ENCODE measurements at regions not wholly inside any gene's neighbourhood (a gene's known extent, or its start where the extent isn't known, plus 50 kb on each side); places are given as distances from the start of the nearest gene placed in this dataset.

GRCh38 chr1:18535391-18536210 lies 54.9 kb downstream of the KLHDC7A start:
- DNase-seq (ENCODE audit: low read depth in 4 of 4, low spot score in 3 of 4): no peak

- no peak for DNase-seq (ENCODE audit: low read depth in 4 of 4, low spot score in 3 of 4)
Measured at GRCh38 chr1:18536356-18536755, 55.6 kb downstream of the KLHDC7A start.

DNA sequence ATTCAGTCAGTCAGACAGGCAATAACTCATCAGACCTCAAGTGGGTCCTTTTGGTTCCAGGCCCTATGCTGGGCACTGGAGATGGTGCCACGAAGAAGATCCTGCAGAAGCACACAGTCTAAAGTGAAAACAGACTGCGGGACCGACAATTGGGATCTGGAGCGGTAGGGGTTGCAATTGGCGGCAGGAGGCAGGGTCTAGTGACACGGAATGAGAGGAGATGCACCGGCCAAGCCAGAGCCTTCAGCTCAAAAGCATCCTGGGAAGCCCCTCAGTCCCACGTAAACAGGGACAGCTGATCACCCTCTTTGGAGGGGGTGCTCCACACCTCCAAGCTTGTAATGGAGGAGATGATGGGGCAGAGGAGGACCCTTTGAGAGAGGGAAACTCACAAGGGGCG lies 56.2 kb downstream of the KLHDC7A start:
- no peak for DNase-seq (ENCODE audit: low read depth in 4 of 4, low spot score in 3 of 4)

DNA sequence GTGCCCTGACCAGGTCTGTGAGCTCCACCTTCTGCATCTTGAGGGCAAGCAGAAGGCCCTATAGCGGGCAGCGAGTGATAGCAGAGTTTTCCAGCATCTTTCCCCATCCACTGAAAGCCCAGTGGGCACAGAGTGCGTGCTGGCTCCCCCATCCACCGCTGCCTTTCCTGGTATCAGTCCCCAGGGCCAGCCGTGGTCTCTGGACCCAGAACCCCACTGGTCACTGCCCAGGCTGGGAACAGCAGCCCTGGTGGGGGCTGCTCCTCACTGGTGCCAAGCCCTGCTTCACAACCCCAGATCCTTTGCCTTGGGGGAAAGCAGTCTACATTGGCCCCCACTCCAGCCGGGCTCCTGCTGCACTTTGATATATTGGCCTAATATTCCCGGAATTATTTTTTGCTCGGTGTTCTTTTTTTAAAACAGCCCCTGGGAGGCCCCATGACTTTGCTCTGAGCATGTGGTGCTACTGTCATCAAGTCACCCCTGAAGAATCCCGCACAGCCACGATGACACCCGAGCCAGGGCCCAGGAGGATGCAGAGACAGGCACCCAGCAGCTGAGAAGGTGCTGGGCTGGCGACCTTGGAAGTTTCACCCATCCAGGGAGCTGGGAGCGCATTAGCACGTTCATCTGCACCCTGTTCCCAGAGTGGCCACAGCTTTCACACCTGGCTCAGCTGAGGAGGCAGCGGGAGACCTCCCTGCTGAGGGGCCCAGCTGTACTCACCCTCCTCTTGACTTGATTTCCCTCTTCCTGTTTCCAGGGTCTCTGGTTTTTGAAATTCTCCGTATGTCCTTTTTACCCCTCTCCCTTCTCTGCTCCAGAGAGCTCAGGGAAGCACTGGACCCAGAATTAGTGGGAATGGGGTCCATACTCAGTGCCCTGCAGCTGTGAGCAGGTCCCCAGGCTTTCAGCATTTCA lies 56.9 kb downstream of the KLHDC7A start:
- DNase-seq (ENCODE audit: low read depth in 4 of 4, low spot score in 3 of 4): no peak

GRCh38 chr1:18539171-18539570 lies 58.4 kb downstream of the KLHDC7A start:
- DNase-seq (ENCODE audit: low read depth in 4 of 4, low spot score in 3 of 4): no peak

GRCh38 chr1:18540136-18540765 lies 59.5 kb downstream of the KLHDC7A start:
- no peak for DNase-seq (ENCODE audit: low read depth in 4 of 4, low spot score in 3 of 4)

DNA sequence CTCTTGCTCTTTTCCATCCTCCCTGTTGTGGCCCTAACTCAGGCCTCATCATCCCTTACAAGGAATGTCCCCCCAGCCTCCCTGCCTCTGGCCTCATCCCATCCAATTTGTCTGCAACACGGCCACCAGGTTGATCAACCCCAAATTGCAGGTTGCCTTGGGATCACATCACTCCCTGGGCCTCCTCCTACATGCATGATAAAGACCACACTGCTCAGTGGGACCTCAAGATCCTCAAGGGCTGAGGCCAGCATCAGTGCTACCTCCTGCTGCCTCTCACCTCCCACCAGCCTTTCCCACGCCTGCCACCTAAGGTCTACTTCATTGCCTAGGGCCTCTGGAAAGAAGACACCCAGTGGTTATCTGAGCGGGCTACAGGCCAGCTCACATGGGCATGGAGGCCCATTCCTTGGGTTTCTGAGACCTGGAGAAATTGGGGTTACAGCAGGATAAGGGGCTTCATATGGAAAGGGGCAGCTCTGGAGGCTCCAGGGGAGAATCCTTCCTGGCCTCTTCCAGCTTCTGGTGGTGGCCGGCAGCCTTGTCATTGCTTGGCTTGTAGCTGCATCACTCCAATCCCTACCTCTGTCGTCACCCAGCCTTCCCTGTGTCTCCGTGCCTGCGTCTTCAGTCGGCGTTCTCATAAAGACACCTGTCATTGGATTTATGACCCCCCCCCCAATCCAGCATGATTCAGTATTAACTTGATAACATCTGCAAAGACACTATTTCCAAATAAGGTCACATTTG lies 60.5 kb downstream of the KLHDC7A start:
- no peak for DNase-seq (ENCODE audit: low read depth in 4 of 4, low spot score in 3 of 4)

DNA sequence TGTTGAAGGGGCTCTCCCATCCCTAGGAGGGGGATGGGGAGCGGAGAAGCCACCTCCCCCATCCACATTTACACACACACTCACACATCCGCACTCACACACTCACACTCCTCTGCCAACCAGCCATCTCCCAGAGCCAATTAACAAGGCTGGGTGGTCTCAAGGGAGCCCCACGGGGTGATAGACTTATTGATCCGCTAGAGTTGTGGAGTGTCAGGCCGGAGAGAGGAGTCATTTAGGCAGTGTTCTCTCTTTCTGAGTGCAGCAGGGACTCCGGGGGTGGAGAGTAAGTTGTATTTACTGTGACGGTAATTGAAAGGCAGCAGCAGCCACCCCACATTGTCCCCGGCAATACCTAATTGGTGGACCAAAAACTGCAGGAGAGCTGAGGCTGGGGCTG lies 61.6 kb downstream of the KLHDC7A start:
- DNase-seq (ENCODE audit: low read depth in 4 of 4, low spot score in 3 of 4): no peak

- no peak for DNase-seq (ENCODE audit: low read depth in 4 of 4, low spot score in 3 of 4)
Measured at GRCh38 chr1:18546026-18546425, 65.3 kb downstream of the KLHDC7A start.

GRCh38 chr1:18547460-18547859 lies 66.7 kb downstream of the KLHDC7A start:
- no peak for DNase-seq (ENCODE audit: low read depth in 4 of 4, low spot score in 3 of 4)

- DNase-seq (ENCODE audit: low read depth in 4 of 4, low spot score in 3 of 4): no peak
Measured at GRCh38 chr1:18548643-18549042, 67.9 kb downstream of the KLHDC7A start.

DNA sequence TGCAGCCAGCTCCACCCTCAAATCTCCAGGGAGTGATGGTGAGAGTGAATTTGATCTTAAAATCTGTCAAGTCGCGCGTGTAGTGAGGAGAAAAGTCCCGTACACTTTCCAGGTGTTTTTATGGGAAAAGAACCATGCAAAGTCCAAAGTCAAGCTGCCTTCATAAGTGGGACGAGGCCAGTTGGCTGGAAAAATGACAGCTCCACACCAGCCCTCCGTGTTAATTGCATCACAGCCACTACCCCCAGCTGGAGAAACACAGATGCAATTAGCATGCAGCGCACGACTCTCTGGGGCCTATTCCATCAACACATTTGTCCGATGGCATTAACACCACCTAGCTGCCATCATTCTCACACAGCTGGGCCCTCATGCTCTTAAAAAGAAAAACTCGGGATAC lies 68.4 kb downstream of the KLHDC7A start:
- DNase-seq (ENCODE audit: low read depth in 4 of 4, low spot score in 3 of 4): no peak

DNA sequence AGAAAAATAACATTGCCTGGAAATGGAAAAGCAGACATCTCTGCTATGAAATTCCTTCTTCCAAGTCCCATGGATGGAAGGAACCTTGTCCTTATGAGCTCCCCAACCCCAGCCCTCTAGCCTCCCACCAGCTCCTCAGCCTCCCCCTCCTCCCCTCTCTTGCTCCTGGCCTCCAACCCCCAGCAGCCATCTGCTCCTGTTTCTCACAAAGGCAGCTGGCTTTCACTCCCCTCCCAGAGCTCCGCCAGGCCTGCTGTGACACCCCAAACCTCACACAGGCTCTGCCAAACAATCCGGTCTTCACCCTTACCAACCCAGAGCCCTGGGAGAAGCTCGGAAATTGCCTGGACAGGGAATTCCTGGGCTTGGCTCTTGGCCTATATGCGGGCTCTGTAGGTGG lies 69.2 kb downstream of the KLHDC7A start:
- DNase-seq (ENCODE audit: low read depth in 4 of 4, low spot score in 3 of 4): no peak

DNA sequence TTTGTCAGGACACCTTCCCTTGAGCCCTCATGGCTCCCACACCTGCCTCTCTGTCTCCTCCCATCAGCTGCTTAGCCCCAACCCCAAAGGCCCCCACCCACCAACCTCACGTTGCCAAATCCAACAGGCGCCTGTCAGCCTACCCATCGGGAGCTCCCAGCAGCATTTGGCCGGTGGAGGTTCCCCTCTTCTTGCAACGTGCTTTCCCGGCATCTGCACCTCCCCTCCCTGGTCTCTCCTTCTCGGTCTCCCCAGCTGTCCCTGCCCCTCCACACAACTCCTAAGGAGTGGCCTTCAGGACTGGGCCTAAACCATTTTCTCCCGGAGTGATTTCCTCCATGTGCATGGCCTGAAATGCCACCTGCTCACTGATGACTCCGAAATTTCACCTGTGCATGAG lies 71.9 kb downstream of the KLHDC7A start:
- DNase-seq (ENCODE audit: low read depth in 4 of 4, low spot score in 3 of 4): no peak

- no peak for DNase-seq (ENCODE audit: low read depth in 4 of 4, low spot score in 3 of 4)
Measured at GRCh38 chr1:18553388-18553787, 72.7 kb downstream of the KLHDC7A start.

- DNase-seq (ENCODE audit: low read depth in 4 of 4, low spot score in 3 of 4): no peak
Measured at GRCh38 chr1:18554099-18554498, 73.4 kb downstream of the KLHDC7A start.

DNA sequence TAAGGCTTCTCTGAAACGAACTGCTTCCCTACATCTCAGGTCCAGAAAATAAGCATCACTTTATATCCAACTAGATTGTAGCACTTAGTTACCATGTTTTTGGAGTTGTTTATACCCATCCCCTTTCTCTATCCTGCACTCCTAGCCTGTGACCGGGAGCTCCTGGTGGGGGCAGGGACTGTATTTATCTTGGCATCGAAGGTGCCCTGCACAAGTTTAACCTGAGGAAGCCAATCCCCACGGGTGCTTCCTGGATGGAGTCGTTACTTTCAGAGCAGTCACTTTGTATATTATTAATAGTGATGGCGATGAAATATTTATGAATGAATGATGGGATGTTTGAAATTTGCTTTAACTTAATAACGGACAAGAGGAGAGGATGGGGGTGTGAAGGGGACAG lies 73.9 kb downstream of the KLHDC7A start:
- no peak for DNase-seq (ENCODE audit: low read depth in 4 of 4, low spot score in 3 of 4)

GRCh38 chr1:18555036-18555435 lies 74.3 kb downstream of the KLHDC7A start:
- DNase-seq (ENCODE audit: low read depth in 4 of 4, low spot score in 3 of 4): no peak

DNA sequence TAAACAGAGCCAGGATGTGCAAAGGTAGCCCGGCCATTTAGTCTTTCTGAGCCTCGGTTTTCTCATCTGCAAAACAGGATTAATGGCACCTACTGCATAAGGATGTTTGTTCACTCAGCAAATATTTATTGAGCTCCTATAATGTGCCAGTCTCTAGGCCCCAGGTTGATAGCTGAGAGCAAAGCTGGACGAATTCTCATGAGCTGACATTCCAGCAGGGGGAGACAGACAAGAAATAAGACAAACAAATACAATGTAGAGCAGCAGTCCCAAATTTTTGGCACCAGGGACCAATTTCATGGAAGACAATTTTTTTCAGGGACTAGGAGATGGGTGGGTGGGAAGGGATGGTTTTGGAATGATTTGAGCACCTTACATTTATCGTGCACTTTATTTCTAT lies 74.3 kb upstream of the PAX7 start:
- no peak for DNase-seq (ENCODE audit: low read depth in 4 of 4, low spot score in 3 of 4)

- DNase-seq (ENCODE audit: low read depth in 4 of 4, low spot score in 3 of 4): no peak
Measured at GRCh38 chr1:18557621-18558465, 72.8 kb upstream of the PAX7 start.
